Liver (tissue), 8 donors: ENCODE measurements at regions not wholly inside any gene's neighbourhood (a gene's known extent, or its start where the extent isn't known, plus 50 kb on each side); places are given as distances from the start of the nearest gene placed in this dataset.

Experiments
- DNase-seq: peaks from one replicate; pipeline ENCODE4 v3.0.0-alpha.2; 2017; ENCODE audit warnings: low spot score
- H3K27ac ChIP-seq, 2 donors: one replicate each; pipeline ENCODE4 v1.7.0; 2013; ENCODE audit warnings: inconsistent platforms in 2 of 2, low read length in 2 of 2, control low read depth in 1 of 2, low read depth in 1 of 2, mild to moderate bottlenecking in 1 of 2
- H3K27me3 ChIP-seq, 4 donors: one replicate each; pipeline versions ENCODE4 v1.6.1 to v1.7.0; 2013; ENCODE audit warnings: low read length in 3 of 4, inconsistent platforms in 1 of 4, mild to moderate bottlenecking in 1 of 4, moderate library complexity in 1 of 4; ENCODE audit not compliant: control insufficient read depth in 4 of 4, insufficient read depth in 4 of 4
- H3K36me3 ChIP-seq, 4 donors: one replicate each; pipeline versions ENCODE4 v1.6.1 to v1.7.0; 2013; ENCODE audit warnings: low read length in 3 of 4, mild to moderate bottlenecking in 3 of 4, low read depth in 1 of 4, moderate library complexity in 1 of 4; ENCODE audit not compliant: control insufficient read depth in 4 of 4, insufficient read depth in 3 of 4
- H3K4me1 ChIP-seq, 4 donors: one replicate each; pipeline versions ENCODE4 v1.6.1 to v1.7.0; 2013; ENCODE audit warnings: low read length in 3 of 4, mild to moderate bottlenecking in 3 of 4, moderate library complexity in 1 of 4; ENCODE audit not compliant: control insufficient read depth in 4 of 4, insufficient read depth in 4 of 4
- H3K4me3 ChIP-seq, 3 donors: one replicate each; pipeline versions ENCODE4 v1.6.1 to v1.7.0; 2013; ENCODE audit warnings: low read length in 3 of 3, control low read depth in 1 of 3, low read depth in 1 of 3, mild to moderate bottlenecking in 1 of 3
- H3K9ac ChIP-seq, 2 donors: one replicate each; pipeline ENCODE4 v1.7.0; 2013; ENCODE audit warnings: low read length in 2 of 2, mild to moderate bottlenecking in 2 of 2, moderate library complexity in 2 of 2, control low read depth in 1 of 2, low read depth in 1 of 2
- H3K9me3 ChIP-seq, 4 donors: one replicate each; pipeline versions ENCODE4 v1.6.1 to v1.7.0; 2013; ENCODE audit warnings: low read length in 3 of 4; ENCODE audit not compliant: control insufficient read depth in 4 of 4
- EGR1 ChIP-seq, 2 donors: IDR thresholded peaks; 2 replicates each; pipeline ENCODE4 v1.6.1; 2016 to 2018; ENCODE audit warnings: antibody characterized with exemption in 2 of 2, low read depth in 2 of 2
- FOXA1 ChIP-seq: IDR thresholded peaks from 2 replicates; pipeline ENCODE4 v1.6.1; 2016; ENCODE audit warnings: antibody characterized with exemption
- FOXA2 ChIP-seq: IDR thresholded peaks from 2 replicates; pipeline ENCODE4 v1.6.1; 2016; ENCODE audit warnings: antibody characterized with exemption
- GABPA ChIP-seq, 2 donors: IDR thresholded peaks in 1 of 2; conservative IDR thresholded peaks in 1 of 2; 2 replicates each; pipeline ENCODE4 v1.6.1; 2016; ENCODE audit warnings: antibody characterized with exemption in 2 of 2, mild to moderate bottlenecking in 1 of 2, moderate library complexity in 1 of 2
- HNF4A ChIP-seq, 2 donors: conservative IDR thresholded peaks; 2 replicates each; pipeline ENCODE4 v1.6.1; 2016; ENCODE audit warnings: antibody characterized with exemption in 2 of 2, mild to moderate bottlenecking in 2 of 2
- HNF4G ChIP-seq: IDR thresholded peaks from 2 replicates; pipeline ENCODE4 v1.6.1; 2016; ENCODE audit warnings: antibody characterized with exemption
- JUND ChIP-seq, 2 donors: IDR thresholded peaks; 2 replicates each; pipeline ENCODE4 v1.6.1; 2016; ENCODE audit warnings: antibody characterized with exemption in 2 of 2
- NR2F2 ChIP-seq: IDR thresholded peaks from 2 replicates; pipeline ENCODE4 v1.6.1; 2016; ENCODE audit warnings: antibody characterized with exemption
- RAD21 ChIP-seq, 2 donors: IDR thresholded peaks; 2 replicates each; pipeline ENCODE4 v1.6.1; 2016; ENCODE audit warnings: antibody characterized with exemption in 2 of 2, mild to moderate bottlenecking in 2 of 2
- RXRA ChIP-seq, 2 donors: IDR thresholded peaks; 2 replicates each; pipeline ENCODE4 v1.6.1; 2017 to 2018; ENCODE audit warnings: antibody characterized with exemption in 2 of 2, mild to moderate bottlenecking in 1 of 2
- SP1 ChIP-seq: IDR thresholded peaks from 2 replicates; pipeline ENCODE4 v1.6.1; 2018; ENCODE audit warnings: antibody characterized with exemption, mild to moderate bottlenecking
- TAF1 ChIP-seq: conservative IDR thresholded peaks from 2 replicates; pipeline ENCODE4 v1.6.1; 2016; ENCODE audit warnings: antibody characterized with exemption, mild to moderate bottlenecking
- YY1 ChIP-seq: IDR thresholded peaks from 2 replicates; pipeline ENCODE4 v1.6.1; 2016; ENCODE audit warnings: antibody characterized with exemption, mild to moderate bottlenecking
- WGBS: extraction: QIAGEN DNeasy Blood & Tissue Kit; methylation state at CpG from one replicate; pipeline ENCODE4 v1.1.7; 2013; 5-methylcytosine and 5-hydroxymethylcytosine counted together
- TF ChIP-seq, protein P1 (sequence below): IDR thresholded peaks from 2 replicates; pipeline ENCODE4 v1.6.1; 2016; ENCODE audit warnings: antibody characterized with exemption
- TF ChIP-seq, protein P2 (sequence below): IDR thresholded peaks from 2 replicates; pipeline ENCODE4 v1.6.1; 2016; ENCODE audit warnings: antibody characterized with exemption
- TF ChIP-seq, protein P3 (sequence below): fragments of 150-350 bp; IDR thresholded peaks from 2 replicates; pipeline ENCODE4 v1.5.1; 2017; ENCODE audit warnings: improper control_type of control experiment, low read depth, low read length; ENCODE audit not compliant: missing input control
- TF ChIP-seq, protein P4 (sequence below): IDR thresholded peaks from 2 replicates; pipeline ENCODE4 v1.6.1; 2016; ENCODE audit warnings: antibody characterized with exemption, mild to moderate bottlenecking
- TF ChIP-seq, protein P5 (sequence below): IDR thresholded peaks from 2 replicates; pipeline ENCODE4 v1.6.1; 2016; ENCODE audit warnings: antibody characterized with exemption
- donor health status: healthy.
- donor health status: healthy.
- donor health status: healthy.
- donor health status: healthy.
- donor health status: healthy.

DNA sequence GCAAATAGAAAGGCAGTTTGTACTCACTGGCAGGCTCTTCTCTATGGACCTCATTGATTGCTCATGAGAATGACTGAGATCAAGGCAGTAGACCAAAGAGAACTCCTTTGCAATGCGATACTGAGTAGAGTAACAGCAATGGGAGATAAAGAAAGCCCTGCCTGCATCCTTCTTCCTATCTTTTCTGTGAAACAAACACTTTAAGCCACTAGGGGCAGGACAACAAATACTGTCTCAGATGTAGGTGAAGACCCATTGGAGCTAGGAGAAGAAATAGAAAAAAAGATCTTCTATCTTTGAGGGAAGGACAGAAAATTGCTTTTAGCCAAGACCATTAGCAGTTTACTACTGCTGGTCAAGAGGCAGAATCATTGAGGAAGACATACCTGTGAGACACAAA, 117.6 kb upstream of the IGSF10 start:
- H3K9ac ChIP-seq, result no peak overlapping the region

More for the DNA sequence above, 117.6 kb upstream of the IGSF10 start:
- Histone ChIP-seq H3K27me3 (no peaks in the 10 kb centered on the region), H3K27ac (no peak overlapping the region), H3K4me3 (no peak overlapping the region), H3K36me3 (no peaks in the 10 kb centered on the region), H3K4me1 (no peaks in the 10 kb centered on the region), H3K9me3 (no peaks in the 10 kb centered on the region)
- 97% methylated on average over 1 of the region's 1 CpG for WGBS
- no peak for DNase-seq
- no peak for TF ChIP-seq TAF1
- no peak for TF ChIP-seq FOXA2
- no peak for TF ChIP-seq SP1
- no peak for TF ChIP-seq HNF4G
- TF ChIP-seq RXRA (IDR thresholded peaks at IDR 0.05), result no peak
- TF ChIP-seq, protein P1, sequence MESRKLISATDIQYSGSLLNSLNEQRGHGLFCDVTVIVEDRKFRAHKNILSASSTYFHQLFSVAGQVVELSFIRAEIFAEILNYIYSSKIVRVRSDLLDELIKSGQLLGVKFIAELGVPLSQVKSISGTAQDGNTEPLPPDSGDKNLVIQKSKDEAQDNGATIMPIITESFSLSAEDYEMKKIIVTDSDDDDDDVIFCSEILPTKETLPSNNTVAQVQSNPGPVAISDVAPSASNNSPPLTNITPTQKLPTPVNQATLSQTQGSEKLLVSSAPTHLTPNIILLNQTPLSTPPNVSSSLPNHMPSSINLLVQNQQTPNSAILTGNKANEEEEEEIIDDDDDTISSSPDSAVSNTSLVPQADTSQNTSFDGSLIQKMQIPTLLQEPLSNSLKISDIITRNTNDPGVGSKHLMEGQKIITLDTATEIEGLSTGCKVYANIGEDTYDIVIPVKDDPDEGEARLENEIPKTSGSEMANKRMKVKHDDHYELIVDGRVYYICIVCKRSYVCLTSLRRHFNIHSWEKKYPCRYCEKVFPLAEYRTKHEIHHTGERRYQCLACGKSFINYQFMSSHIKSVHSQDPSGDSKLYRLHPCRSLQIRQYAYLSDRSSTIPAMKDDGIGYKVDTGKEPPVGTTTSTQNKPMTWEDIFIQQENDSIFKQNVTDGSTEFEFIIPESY, result no peak
- TF ChIP-seq, protein P2, sequence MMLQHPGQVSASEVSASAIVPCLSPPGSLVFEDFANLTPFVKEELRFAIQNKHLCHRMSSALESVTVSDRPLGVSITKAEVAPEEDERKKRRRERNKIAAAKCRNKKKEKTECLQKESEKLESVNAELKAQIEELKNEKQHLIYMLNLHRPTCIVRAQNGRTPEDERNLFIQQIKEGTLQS, result no peak
- TF ChIP-seq, protein P3, sequence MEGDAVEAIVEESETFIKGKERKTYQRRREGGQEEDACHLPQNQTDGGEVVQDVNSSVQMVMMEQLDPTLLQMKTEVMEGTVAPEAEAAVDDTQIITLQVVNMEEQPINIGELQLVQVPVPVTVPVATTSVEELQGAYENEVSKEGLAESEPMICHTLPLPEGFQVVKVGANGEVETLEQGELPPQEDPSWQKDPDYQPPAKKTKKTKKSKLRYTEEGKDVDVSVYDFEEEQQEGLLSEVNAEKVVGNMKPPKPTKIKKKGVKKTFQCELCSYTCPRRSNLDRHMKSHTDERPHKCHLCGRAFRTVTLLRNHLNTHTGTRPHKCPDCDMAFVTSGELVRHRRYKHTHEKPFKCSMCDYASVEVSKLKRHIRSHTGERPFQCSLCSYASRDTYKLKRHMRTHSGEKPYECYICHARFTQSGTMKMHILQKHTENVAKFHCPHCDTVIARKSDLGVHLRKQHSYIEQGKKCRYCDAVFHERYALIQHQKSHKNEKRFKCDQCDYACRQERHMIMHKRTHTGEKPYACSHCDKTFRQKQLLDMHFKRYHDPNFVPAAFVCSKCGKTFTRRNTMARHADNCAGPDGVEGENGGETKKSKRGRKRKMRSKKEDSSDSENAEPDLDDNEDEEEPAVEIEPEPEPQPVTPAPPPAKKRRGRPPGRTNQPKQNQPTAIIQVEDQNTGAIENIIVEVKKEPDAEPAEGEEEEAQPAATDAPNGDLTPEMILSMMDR, result no peak
- TF ChIP-seq EGR1 (IDR thresholded peaks at IDR 0.05; ENCODE audit: low read depth in 2 of 2), result no peak
- TF ChIP-seq RAD21 (IDR thresholded peaks at IDR 0.05), result no peak
- TF ChIP-seq, protein P4, sequence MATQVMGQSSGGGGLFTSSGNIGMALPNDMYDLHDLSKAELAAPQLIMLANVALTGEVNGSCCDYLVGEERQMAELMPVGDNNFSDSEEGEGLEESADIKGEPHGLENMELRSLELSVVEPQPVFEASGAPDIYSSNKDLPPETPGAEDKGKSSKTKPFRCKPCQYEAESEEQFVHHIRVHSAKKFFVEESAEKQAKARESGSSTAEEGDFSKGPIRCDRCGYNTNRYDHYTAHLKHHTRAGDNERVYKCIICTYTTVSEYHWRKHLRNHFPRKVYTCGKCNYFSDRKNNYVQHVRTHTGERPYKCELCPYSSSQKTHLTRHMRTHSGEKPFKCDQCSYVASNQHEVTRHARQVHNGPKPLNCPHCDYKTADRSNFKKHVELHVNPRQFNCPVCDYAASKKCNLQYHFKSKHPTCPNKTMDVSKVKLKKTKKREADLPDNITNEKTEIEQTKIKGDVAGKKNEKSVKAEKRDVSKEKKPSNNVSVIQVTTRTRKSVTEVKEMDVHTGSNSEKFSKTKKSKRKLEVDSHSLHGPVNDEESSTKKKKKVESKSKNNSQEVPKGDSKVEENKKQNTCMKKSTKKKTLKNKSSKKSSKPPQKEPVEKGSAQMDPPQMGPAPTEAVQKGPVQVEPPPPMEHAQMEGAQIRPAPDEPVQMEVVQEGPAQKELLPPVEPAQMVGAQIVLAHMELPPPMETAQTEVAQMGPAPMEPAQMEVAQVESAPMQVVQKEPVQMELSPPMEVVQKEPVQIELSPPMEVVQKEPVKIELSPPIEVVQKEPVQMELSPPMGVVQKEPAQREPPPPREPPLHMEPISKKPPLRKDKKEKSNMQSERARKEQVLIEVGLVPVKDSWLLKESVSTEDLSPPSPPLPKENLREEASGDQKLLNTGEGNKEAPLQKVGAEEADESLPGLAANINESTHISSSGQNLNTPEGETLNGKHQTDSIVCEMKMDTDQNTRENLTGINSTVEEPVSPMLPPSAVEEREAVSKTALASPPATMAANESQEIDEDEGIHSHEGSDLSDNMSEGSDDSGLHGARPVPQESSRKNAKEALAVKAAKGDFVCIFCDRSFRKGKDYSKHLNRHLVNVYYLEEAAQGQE, result no peak
- no peak for TF ChIP-seq GABPA (IDR thresholded peaks at IDR 0.05 in 1 of 2, conservative IDR thresholded peaks at IDR 0.05 in 1 of 2)
- TF ChIP-seq, protein P5, sequence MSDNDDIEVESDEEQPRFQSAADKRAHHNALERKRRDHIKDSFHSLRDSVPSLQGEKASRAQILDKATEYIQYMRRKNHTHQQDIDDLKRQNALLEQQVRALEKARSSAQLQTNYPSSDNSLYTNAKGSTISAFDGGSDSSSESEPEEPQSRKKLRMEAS, result no peak
- TF ChIP-seq NR2F2, result no peak
- no peak for TF ChIP-seq HNF4A (conservative IDR thresholded peaks at IDR 0.05)
- no peak for TF ChIP-seq FOXA1
- no peak for TF ChIP-seq YY1
- TF ChIP-seq JUND (IDR thresholded peaks at IDR 0.05), result no peak
